Progenitor cell of endocrine pancreas (in vitro differentiated cells): ENCODE measurements at regions not wholly inside any gene's neighbourhood (a gene's known extent, or its start where the extent isn't known, plus 50 kb on each side); places are given as distances from the start of the nearest gene placed in this dataset.
"Not testable (repeated sequence)": the region's sequence is repeated elsewhere in the genome, so short reads cannot be mapped to it uniquely, and the experiment has no call there.

Experiments
- DNase-seq: peaks from one replicate; pipeline ENCODE4 v3.0.0; 2021; ENCODE audit warnings: low spot score; ENCODE audit not compliant: unreplicated experiment
- H3K27ac Mint-ChIP-seq: 2 replicates; pipeline ENCODE4 v1.8.0; 2021; ENCODE audit warnings: mild to moderate bottlenecking, moderate library complexity, mixed read lengths
- H3K27me3 Mint-ChIP-seq: 2 replicates; pipeline ENCODE4 v1.8.0; 2021; ENCODE audit warnings: mixed read lengths
- H3K36me3 Mint-ChIP-seq: 2 replicates; pipeline ENCODE4 v1.8.0; 2022; ENCODE audit warnings: mixed read lengths; ENCODE audit not compliant: insufficient read depth
- H3K4me1 Mint-ChIP-seq: 2 replicates; pipeline ENCODE4 v1.8.0; 2021; ENCODE audit warnings: low read depth, mixed read lengths
- H3K4me3 Mint-ChIP-seq: 2 replicates; pipeline ENCODE4 v1.8.0; 2021; ENCODE audit warnings: low read depth, mild to moderate bottlenecking, moderate library complexity, mixed read lengths
- H3K9me3 Mint-ChIP-seq: 2 replicates; pipeline ENCODE4 v1.8.0; 2021; ENCODE audit warnings: low read depth, mixed read lengths
- CTCF ChIP-seq: fragments of 200-600 bp; sonication (generic); IDR thresholded peaks from one replicate; pipeline ENCODE4 v1.5.0; 2021; ENCODE audit warnings: antibody characterized with exemption, mild to moderate bottlenecking; ENCODE audit not compliant: unreplicated experiment

DNA sequence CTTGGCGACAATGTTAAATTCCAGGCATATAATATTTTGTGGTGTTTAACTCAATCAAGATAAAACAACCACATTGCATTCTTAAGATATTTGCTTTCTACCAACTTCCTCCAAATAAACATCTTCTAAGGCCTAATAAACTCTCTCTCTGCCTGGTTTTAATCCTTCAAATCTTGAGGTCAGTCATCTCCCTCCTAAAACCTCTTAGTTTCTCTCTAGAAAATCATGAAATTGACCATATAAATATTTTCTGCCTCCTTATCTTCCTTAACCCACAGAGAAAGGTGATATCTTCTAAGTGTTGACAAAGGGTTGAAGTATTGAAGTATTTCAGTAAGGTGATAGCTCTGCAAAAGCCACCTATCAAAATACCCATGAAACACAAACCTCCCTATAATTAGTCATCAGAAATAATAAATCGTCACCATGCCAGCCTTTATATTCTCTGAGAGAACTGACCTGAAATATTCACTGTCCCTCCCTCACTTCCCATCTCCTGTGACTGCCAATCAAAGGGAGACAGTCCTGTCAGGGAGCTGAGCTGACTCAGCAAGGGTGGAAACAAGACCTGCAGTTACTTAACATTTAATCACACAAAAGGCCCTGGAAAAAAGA, 1261.1 kb downstream of the ROBO1 start:
- H3K27ac Mint-ChIP-seq = peak overlapping the region; percentile 1
- no peak for TF ChIP-seq CTCF
- H3K4me3 Mint-ChIP-seq = no peak overlapping the region
- H3K9me3 Mint-ChIP-seq = peaks cover 4% of the 10 kb centered on the region
- no peak for DNase-seq
- no peaks in the 10 kb centered on the region for H3K27me3 Mint-ChIP-seq
- H3K36me3 Mint-ChIP-seq = no peaks in the 10 kb centered on the region
- H3K4me1 Mint-ChIP-seq = peaks cover 11% of the 10 kb centered on the region

DNA sequence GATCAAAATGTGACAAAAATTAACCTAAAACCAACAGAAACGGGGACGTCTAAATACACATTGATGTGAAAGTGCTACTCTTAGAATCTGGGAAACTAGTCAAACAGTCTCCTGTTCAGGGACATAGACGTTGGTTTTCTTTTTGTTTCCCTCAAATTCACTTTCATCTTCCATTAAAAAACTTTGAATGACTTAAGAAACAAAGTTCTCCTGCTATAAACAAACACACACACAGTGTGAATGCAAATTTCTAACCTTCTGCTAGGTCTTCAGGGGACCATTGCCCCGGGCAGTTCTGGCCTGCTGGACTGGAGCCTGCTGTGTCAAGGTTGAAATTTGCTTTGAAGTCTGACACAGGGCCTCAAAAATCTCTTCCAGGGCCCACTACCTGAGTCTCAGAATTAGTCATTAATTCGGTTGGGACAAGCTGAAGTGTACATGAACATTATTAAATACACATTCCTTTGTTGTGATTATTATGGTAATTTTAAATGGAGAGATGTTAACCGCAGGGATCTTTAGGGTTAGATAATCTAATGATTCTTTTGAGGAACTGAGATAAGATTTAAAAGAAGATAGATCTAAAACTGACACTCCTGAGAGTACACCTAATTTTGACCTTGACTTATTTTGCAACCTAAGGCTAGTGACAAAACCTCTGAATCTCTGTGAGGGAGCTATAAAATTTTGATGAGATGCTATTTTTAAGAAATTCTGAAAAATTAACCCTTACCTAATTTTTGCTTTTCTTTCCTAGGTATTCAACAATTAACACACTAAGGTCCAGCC, 1260.4 kb downstream of the ROBO1 start:
- Mint-ChIP-seq H3K36me3 (no peaks in the 10 kb centered on the region), H3K4me3 (no peak overlapping the region), H3K9me3 (peaks cover 7% of the 10 kb centered on the region), H3K27ac (no peak overlapping the region), H3K27me3 (no peaks in the 10 kb centered on the region), H3K4me1 (peaks cover 11% of the 10 kb centered on the region)
- DNase-seq = no peak
- TF ChIP-seq CTCF = no peak

- peaks cover 7% of the 10 kb centered on the region for H3K9me3 Mint-ChIP-seq
- peaks cover 8% of the 10 kb centered on the region for H3K4me1 Mint-ChIP-seq
- no peak for TF ChIP-seq CTCF
Measured at GRCh38 chr3:78511840-78512239, 1256.0 kb downstream of the ROBO1 start.

DNA sequence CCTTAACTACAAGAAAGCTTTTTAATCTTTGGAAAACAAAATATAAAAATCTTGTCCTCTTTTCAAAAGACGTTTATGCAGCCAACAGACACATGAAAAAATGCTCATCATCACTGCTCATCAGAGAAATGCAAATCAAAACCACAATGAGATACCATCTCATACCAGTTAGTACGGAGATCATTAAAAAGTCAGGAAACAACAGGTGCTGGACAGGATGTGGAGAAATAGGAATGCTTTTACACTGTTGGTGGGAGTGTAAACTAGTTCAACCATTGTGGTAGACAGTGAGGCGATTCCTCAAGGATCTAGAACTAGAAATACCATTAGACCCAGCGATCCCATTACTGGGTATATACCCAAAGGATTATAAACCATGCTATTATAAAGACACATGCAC, 1255.0 kb downstream of the ROBO1 start:
- not testable (repeated sequence) for H3K4me1 Mint-ChIP-seq

More at GRCh38 chr3:78511840-78512239, 1256.0 kb downstream of the ROBO1 start:
- no peaks in the 10 kb centered on the region for H3K36me3 Mint-ChIP-seq
- no peaks in the 10 kb centered on the region for H3K27me3 Mint-ChIP-seq
- H3K27ac Mint-ChIP-seq = no peak overlapping the region
- DNase-seq = no peak
- H3K4me3 Mint-ChIP-seq = no peak overlapping the region

GRCh38 chr3:78516437-78516836, 1251.4 kb downstream of the ROBO1 start:
- H3K36me3 Mint-ChIP-seq = no peaks in the 10 kb centered on the region
- no peak for TF ChIP-seq CTCF
- H3K27me3 Mint-ChIP-seq = no peaks in the 10 kb centered on the region
- peaks cover 3% of the 10 kb centered on the region for H3K9me3 Mint-ChIP-seq
- H3K27ac Mint-ChIP-seq = no peak overlapping the region
- no peaks in the 10 kb centered on the region for H3K4me1 Mint-ChIP-seq
- no peak overlapping the region for H3K4me3 Mint-ChIP-seq
- no peak for DNase-seq

More for the DNA sequence above, 1255.0 kb downstream of the ROBO1 start:
- H3K9me3 Mint-ChIP-seq, H3K27me3 Mint-ChIP-seq, H3K4me3 Mint-ChIP-seq, DNase-seq, H3K27ac Mint-ChIP-seq, H3K36me3 Mint-ChIP-seq: not testable (repeated sequence)
